Mesenchymal stem cell (in vitro differentiated cells and primary cell): ENCODE measurements at regions not wholly inside any gene's neighbourhood (a gene's known extent, or its start where the extent isn't known, plus 50 kb on each side); places are given as distances from the start of the nearest gene placed in this dataset. TPM values are rescaled to one million over a fixed set of nuclear protein-coding genes. Genes with fewer than 3 reads are reported as not detected.

ENCODE experiments used
- DNase-seq: peaks from one replicate; pipeline ENCODE4 v3.0.0-alpha.2; 2013
- H2AFZ ChIP-seq: one replicate; pipeline ENCODE4 v1.6.1; 2013; ENCODE audit warnings: low read depth, mild to moderate bottlenecking, control low read depth, inconsistent platforms, low read length, moderate library complexity
- H2AK5ac ChIP-seq: 2 replicates; pipeline ENCODE4 v1.6.1; 2013; ENCODE audit warnings: low read length, moderate library complexity, mild to moderate bottlenecking, inconsistent platforms; ENCODE audit not compliant: severe bottlenecking
- H2BK120ac ChIP-seq: one replicate; pipeline ENCODE4 v1.6.1; 2013; ENCODE audit warnings: low read depth, mild to moderate bottlenecking, inconsistent platforms, low read length, moderate library complexity
- H2BK12ac ChIP-seq, 2 experiments: one replicate each; pipeline ENCODE4 v1.6.1; 2013; ENCODE audit warnings: inconsistent platforms in 2 of 2, low read length in 2 of 2, mild to moderate bottlenecking in 2 of 2, moderate library complexity in 2 of 2, control low read depth in 1 of 2
- H2BK15ac ChIP-seq: one replicate; pipeline ENCODE4 v1.6.1; 2013; ENCODE audit warnings: mild to moderate bottlenecking, low read depth, inconsistent platforms; ENCODE audit not compliant: poor library complexity, severe bottlenecking
- H2BK5ac ChIP-seq: 2 replicates; pipeline ENCODE4 v1.6.1; 2013; ENCODE audit warnings: low read depth, mild to moderate bottlenecking, low read length, control low read depth, inconsistent platforms; ENCODE audit not compliant: poor library complexity, severe bottlenecking
- H3K14ac ChIP-seq, 2 experiments: one replicate each; pipeline ENCODE4 v1.6.1; 2013; ENCODE audit warnings: inconsistent platforms in 2 of 2, low read length in 2 of 2, control low read depth in 1 of 2, mild to moderate bottlenecking in 1 of 2, moderate library complexity in 1 of 2
- H3K18ac ChIP-seq, 2 experiments: one replicate each; pipeline ENCODE4 v1.6.1; 2013; ENCODE audit warnings: inconsistent platforms in 2 of 2, low read length in 2 of 2, control low read depth in 1 of 2, low read depth in 1 of 2, mild to moderate bottlenecking in 1 of 2
- H3K23ac ChIP-seq, 2 experiments: one replicate each; pipeline ENCODE4 v1.6.1; 2013; ENCODE audit warnings: inconsistent platforms in 2 of 2, low read length in 2 of 2, mild to moderate bottlenecking in 2 of 2, moderate library complexity in 2 of 2, control low read depth in 1 of 2
- H3K27ac ChIP-seq: 2 replicates; pipeline ENCODE4 v1.5.1; 2013; ENCODE audit warnings: mild to moderate bottlenecking, moderate library complexity, low read length, control low read depth, inconsistent platforms; ENCODE audit not compliant: poor library complexity, severe bottlenecking
- H3K27me3 ChIP-seq, 2 experiments: 2 replicates each; pipeline versions ENCODE4 v1.6.1 to v1.7.0; 2013; ENCODE audit warnings: low read length in 2 of 2, mild to moderate bottlenecking in 2 of 2, moderate library complexity in 2 of 2, control low read depth in 1 of 2, inconsistent platforms in 1 of 2; ENCODE audit not compliant: control insufficient read depth in 1 of 2, insufficient read depth in 1 of 2
- H3K36me3 ChIP-seq, 2 experiments: 2 replicates each; pipeline versions ENCODE4 v1.6.1 to v1.7.0; 2013; ENCODE audit warnings: low read length in 2 of 2, control low read depth in 1 of 2, inconsistent platforms in 1 of 2, low read depth in 1 of 2, mild to moderate bottlenecking in 1 of 2; ENCODE audit not compliant: insufficient read depth in 2 of 2, control insufficient read depth in 1 of 2
- H3K4ac ChIP-seq, 2 experiments: one replicate each; pipeline ENCODE4 v1.6.1; 2013; ENCODE audit warnings: inconsistent platforms in 2 of 2, low read length in 2 of 2, mild to moderate bottlenecking in 2 of 2, moderate library complexity in 2 of 2, control low read depth in 1 of 2, low read depth in 1 of 2
- H3K4me1 ChIP-seq: 2 replicates; pipeline ENCODE4 v1.6.1; 2013; ENCODE audit warnings: low read depth, low read length, control low read depth; ENCODE audit not compliant: control insufficient read depth, insufficient read depth
- H3K4me2 ChIP-seq: 2 replicates; pipeline ENCODE4 v1.6.1; 2013; ENCODE audit warnings: low read length, mild to moderate bottlenecking, inconsistent platforms; ENCODE audit not compliant: poor library complexity, severe bottlenecking
- H3K4me3 ChIP-seq, 2 experiments: 2 replicates each; pipeline versions ENCODE4 v1.5.1 to v1.7.0; 2013; ENCODE audit warnings: low read length in 2 of 2, mild to moderate bottlenecking in 2 of 2, control low read depth in 1 of 2, low read depth in 1 of 2; ENCODE audit not compliant: insufficient read depth in 1 of 2
- H3K79me1 ChIP-seq: replicated peaks from 2 replicates; pipeline ENCODE4 v1.6.1; 2013; ENCODE audit warnings: mild to moderate bottlenecking, control low read depth, low read length, inconsistent platforms; ENCODE audit not compliant: poor library complexity, severe bottlenecking
- H3K9ac ChIP-seq: 2 replicates; pipeline ENCODE4 v1.7.0; 2013; ENCODE audit warnings: mild to moderate bottlenecking, low read length, moderate library complexity
- H3K9me3 ChIP-seq: 2 replicates; pipeline ENCODE4 v1.7.0; 2013; ENCODE audit warnings: mild to moderate bottlenecking, low read length; ENCODE audit not compliant: control insufficient read depth
- H4K8ac ChIP-seq: one replicate; pipeline ENCODE4 v1.6.1; 2013; ENCODE audit warnings: inconsistent platforms, mild to moderate bottlenecking, low read length, moderate library complexity
- H4K91ac ChIP-seq: one replicate; pipeline ENCODE4 v1.6.1; 2013; ENCODE audit warnings: mild to moderate bottlenecking, low read length, inconsistent platforms
- WGBS: methylation state at CpG from one replicate; pipeline ENCODE4 v1.1.7; 2013; ENCODE audit warnings: mixed read lengths; 5-methylcytosine and 5-hydroxymethylcytosine counted together
- small RNA-seq: library from polyadenylated mRNA; stranded (forward); fragments of <200 nt; extraction: miRNeasy Mini kit (QIAGEN cat#:217004); gene quantifications from one replicate; pipeline ENCODE3, GENCODE V24; 2013; ENCODE audit warnings: low read depth

- Histone ChIP-seq H2BK5ac (no peak overlapping the region), H3K14ac (no peak overlapping the region), H3K9ac (no peak overlapping the region), H3K79me1 (no peaks in the 10 kb centered on the region), H3K4me2 (no peak overlapping the region), H4K8ac (no peak overlapping the region), H3K4me3 (no peak overlapping the region), H2BK12ac (no peak overlapping the region), H3K36me3 (no peaks in the 10 kb centered on the region), H4K91ac (no peak overlapping the region), H3K27me3 (no peaks in the 10 kb centered on the region), H3K4ac (no peak overlapping the region), H3K18ac (no peak overlapping the region), H2AFZ (no peak overlapping the region), H2BK120ac (no peak overlapping the region), H2BK15ac (no peak overlapping the region), H3K23ac (no peak overlapping the region), H2AK5ac (no peak overlapping the region), H3K9me3 (no peaks in the 10 kb centered on the region), H3K4me1 (peaks cover 4% of the 10 kb centered on the region), H3K27ac (no peak overlapping the region)
- WGBS: 80% methylated on average over 8 of the region's 8 CpGs
- DNase-seq: no peak
Observed at GRCh38 chr15:75763137-75763611, 50.5 kb upstream of the CSPG4 start.

Small RNAs in the stretch of these regions (small RNA-seq; reads per million reads assigned to genes)
- not detected for gene RN7SL319P
